Endothelial cell of umbilical vein (primary cell): ENCODE measurements at regions not wholly inside any gene's neighbourhood (a gene's known extent, or its start where the extent isn't known, plus 50 kb on each side); places are given as distances from the start of the nearest gene placed in this dataset.

Experiments
- BruUV-seq: library from RNA; stranded (reverse); fragments of 400-500 nt; replicated peaks from 2 replicates; lab custom pipeline; 2021; lab: Mats Ljungman, UMichigan
- CTCF ChIA-PET: fragments of 300-600, 350-600 bp; sonication (Branson Sonifier 250); formaldehyde crosslinking; loops from one replicate; lab custom pipeline; 2021; ENCODE audit warnings: antibody characterized with exemption, inconsistent platforms; lab: Charles Lee
- POLR2A ChIA-PET: fragments of 300-600, 350-600 bp; sonication (Branson Sonifier 250); formaldehyde crosslinking; loops from one replicate; lab custom pipeline; 2021; ENCODE audit warnings: antibody characterized with exemption, inconsistent platforms; lab: Charles Lee
- DNase-seq: peaks from one replicate; pipeline ENCODE4 v3.0.0-alpha.2; 2011; ENCODE audit warnings: low read depth, low spot score
- FAIRE-seq: peaks from 2 replicates; lab custom pipeline; 2011; peaks lifted over from hg19 to GRCh38; lab: Jason Lieb, UNC
- H2AFZ ChIP-seq: 2 replicates; pipeline ENCODE4 v1.6.0; 2012; ENCODE audit warnings: low read depth, low read length, control low read depth, inconsistent platforms
- H3K27ac ChIP-seq: 2 replicates; pipeline ENCODE4 v1.5.1; 2011; ENCODE audit warnings: low read depth, mild to moderate bottlenecking, control low read depth, low read length, moderate library complexity; ENCODE audit not compliant: insufficient read depth
- H3K27me3 ChIP-seq, 2 experiments: 2 replicates each; pipeline versions ENCODE4 v1.6.0 to v1.6.1; 2011; ENCODE audit warnings: low read length in 2 of 2, mixed read lengths in 1 of 2; ENCODE audit not compliant: control insufficient read depth in 2 of 2, insufficient read depth in 2 of 2
- H3K36me3 ChIP-seq, 2 experiments: 2 replicates in 1 of 2; 3 replicates in 1 of 2; pipeline ENCODE4 v1.5.1; 2011; ENCODE audit warnings: low read length in 2 of 2, mild to moderate bottlenecking in 1 of 2, moderate library complexity in 1 of 2; ENCODE audit not compliant: control insufficient read depth in 2 of 2, insufficient read depth in 2 of 2; ENCODE audit errors: extremely low read depth in 1 of 2
- H3K4me1 ChIP-seq: 3 replicates; pipeline ENCODE4 v1.5.1; 2011; ENCODE audit warnings: mild to moderate bottlenecking, low read length; ENCODE audit not compliant: control insufficient read depth, insufficient read depth; ENCODE audit errors: extremely low read depth
- H3K4me2 ChIP-seq: 2 replicates; pipeline ENCODE4 v1.6.1; 2011; ENCODE audit warnings: low read length, control low read depth, mixed read lengths; ENCODE audit not compliant: insufficient read depth
- H3K4me3 ChIP-seq, 3 experiments: fragments of 200-600 bp in 1 of 3; sonication (generic), shearing (Covaris generic) in 1 of 3; replicated peaks in 1 of 3; 2 replicates each; pipeline ENCODE4 v1.5.1; 2011 to 2016; ENCODE audit warnings: control low read depth in 3 of 3, low read length in 3 of 3, mild to moderate bottlenecking in 2 of 3, inconsistent platforms in 1 of 3, low read depth in 1 of 3, moderate library complexity in 1 of 3; ENCODE audit not compliant: insufficient read depth in 1 of 3
- H3K79me2 ChIP-seq: 2 replicates; pipeline ENCODE4 v1.6.0; 2012; ENCODE audit warnings: low read length, inconsistent platforms; ENCODE audit not compliant: control insufficient read depth, insufficient read depth
- H3K9ac ChIP-seq: replicated peaks from 2 replicates; pipeline ENCODE3; 2011; ENCODE audit warnings: low read length, control low read depth; ENCODE audit not compliant: insufficient read depth; ENCODE audit errors: extremely low read depth
- H3K9me1 ChIP-seq: replicated peaks from 3 replicates; pipeline ENCODE4 v1.6.0; 2011; ENCODE audit warnings: mild to moderate bottlenecking, low read length; ENCODE audit not compliant: control insufficient read depth, insufficient read depth; ENCODE audit errors: extremely low read depth
- H3K9me3 ChIP-seq: replicated peaks from 2 replicates; pipeline ENCODE4 v1.5.1; 2012; ENCODE audit warnings: low read length, inconsistent platforms; ENCODE audit not compliant: control insufficient read depth, insufficient read depth
- H4K20me1 ChIP-seq: replicated peaks from 2 replicates; pipeline ENCODE3; 2011; ENCODE audit warnings: mild to moderate bottlenecking, low read length; ENCODE audit not compliant: control insufficient read depth, insufficient read depth; ENCODE audit errors: extremely low read depth
- CTCF ChIP-seq, 2 donors: IDR thresholded peaks; 1 replicate in 1 of 2; 2 replicates in 1 of 2; pipeline ENCODE4 v1.5.1; 2011; ENCODE audit warnings: low read length in 2 of 2, mild to moderate bottlenecking in 2 of 2, moderate library complexity in 2 of 2, control low read depth in 1 of 2, inconsistent platforms in 1 of 2, low read depth in 1 of 2; ENCODE audit not compliant: insufficient read depth in 1 of 2; ENCODE audit errors: extremely low read depth in 1 of 2
- EZH2 ChIP-seq: IDR thresholded peaks from 2 replicates; pipeline ENCODE4 v1.6.1; 2012; ENCODE audit warnings: borderline replicate concordance, low read depth, mild to moderate bottlenecking, moderate library complexity, low read length, inconsistent platforms; ENCODE audit not compliant: severe bottlenecking
- FOS ChIP-seq: IDR thresholded peaks from 2 replicates; pipeline ENCODE4 v1.6.1; 2011; ENCODE audit warnings: mild to moderate bottlenecking, low read length, moderate library complexity, borderline replicate concordance; ENCODE audit not compliant: insufficient read depth
- JUN ChIP-seq: IDR thresholded peaks from 2 replicates; pipeline ENCODE4 v1.6.1; 2011; ENCODE audit warnings: borderline replicate concordance, low read depth; ENCODE audit not compliant: insufficient read length, insufficient read depth
- MYC ChIP-seq: IDR thresholded peaks from one replicate; pipeline ENCODE4 v1.6.1; 2011; ENCODE audit warnings: mild to moderate bottlenecking, low read depth, low read length
- POLR2A ChIP-seq: IDR thresholded peaks from 2 replicates; pipeline ENCODE4 v1.6.1; 2012; ENCODE audit warnings: low read depth, mild to moderate bottlenecking, control low read depth, low read length
- POLR2AphosphoS5 ChIP-seq: IDR thresholded peaks from 2 replicates; pipeline ENCODE4 v1.6.1; 2012; ENCODE audit warnings: low read depth, mild to moderate bottlenecking, control low read depth, low read length, moderate library complexity; ENCODE audit not compliant: insufficient read depth
- dilution Hi-C: fragments of 300-500 bp; cut with MboI; formaldehyde crosslinking; loops from one replicate; pipeline ENCODE4 v1.15.0; 2019; ENCODE audit warnings: low sequenced_read_pairs; ENCODE audit not compliant: extremely low pct_ligation_motif_present
- intact Hi-C: fragments of 100-400 bp; cut with micrococcal nuclease; formaldehyde crosslinking; loops from one replicate; pipeline ENCODE4 v1.10.0; 2022

- no peak overlapping the region for H2AFZ ChIP-seq
- BruUV-seq: no TSS peak
- intact Hi-C loops (no loop called here), dilution Hi-C loops (no loop called here)
- no peak for TF ChIP-seq JUN
- no peak for TF ChIP-seq POLR2A
- no peak for TF ChIP-seq POLR2AphosphoS5
- TF ChIP-seq FOS: no peak
- no peak for TF ChIP-seq MYC
- TF ChIP-seq CTCF (IDR thresholded peaks at IDR 0.05; ENCODE audit: extremely low read depth in 1 of 2, insufficient read depth in 1 of 2, low read depth in 1 of 2, low read length in 2 of 2): no peak
- no peak for TF ChIP-seq EZH2
- no peaks in the 10 kb centered on the region for H4K20me1 ChIP-seq
- no peaks in the 10 kb centered on the region for H3K9me1 ChIP-seq
- FAIRE-seq: no peak
- H3K27ac ChIP-seq: no peak overlapping the region
- DNase-seq: no peak
- H3K9ac ChIP-seq: no peak overlapping the region
- H3K4me2 ChIP-seq: no peak overlapping the region
- H3K27me3 ChIP-seq: no peaks in the 10 kb centered on the region
- no peaks in the 10 kb centered on the region for H3K9me3 ChIP-seq
- H3K36me3 ChIP-seq: no peaks in the 10 kb centered on the region
- no peaks in the 10 kb centered on the region for H3K4me1 ChIP-seq
- no peaks in the 10 kb centered on the region for H3K79me2 ChIP-seq
- no peak overlapping the region for H3K4me3 ChIP-seq
- ChIA-PET CTCF (no interaction called here), POLR2A (no interaction called here)
Measured at GRCh38 chr2:78811955-78812610, 213.4 kb upstream of the REG3G start.
